IPS-NIHi7 (cell line): ENCODE measurements at regions not wholly inside any gene's neighbourhood (a gene's known extent, or its start where the extent isn't known, plus 50 kb on each side); places are given as distances from the start of the nearest gene placed in this dataset.
A peak's percentile ranks its signal among the peaks of the same experiment; 100 is the strongest.
"Not testable (repeated sequence)": the region's sequence is repeated elsewhere in the genome, so short reads cannot be mapped to it uniquely, and the experiment has no call there.

Experiments
- DNase-seq: peaks from one replicate; pipeline ENCODE4 v3.0.0; 2012; ENCODE audit warnings: mixed read lengths; ENCODE audit errors: extremely low spot score

DNA sequence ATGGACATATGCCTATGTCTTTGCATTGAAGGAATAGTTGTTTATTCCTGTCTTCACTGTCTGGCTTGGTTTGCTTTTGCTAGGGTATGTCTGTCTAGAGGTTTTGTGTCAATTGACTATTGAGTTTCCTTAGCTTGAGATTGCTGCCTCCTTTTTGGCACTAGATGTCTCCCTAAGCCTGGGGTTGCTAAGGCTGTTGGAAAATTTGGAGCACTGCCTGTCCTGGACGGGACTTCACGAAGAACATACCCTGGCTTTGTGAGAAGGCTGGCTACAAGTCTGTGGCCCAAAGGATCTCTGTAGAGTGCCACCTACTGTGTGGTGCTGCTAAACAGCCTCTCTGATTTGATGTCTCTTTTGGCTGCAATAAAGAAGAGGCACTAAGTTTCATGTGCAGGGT lies 183.8 kb upstream of the NUDT10 start:
- DNase-seq: peak; percentile 39

DNA sequence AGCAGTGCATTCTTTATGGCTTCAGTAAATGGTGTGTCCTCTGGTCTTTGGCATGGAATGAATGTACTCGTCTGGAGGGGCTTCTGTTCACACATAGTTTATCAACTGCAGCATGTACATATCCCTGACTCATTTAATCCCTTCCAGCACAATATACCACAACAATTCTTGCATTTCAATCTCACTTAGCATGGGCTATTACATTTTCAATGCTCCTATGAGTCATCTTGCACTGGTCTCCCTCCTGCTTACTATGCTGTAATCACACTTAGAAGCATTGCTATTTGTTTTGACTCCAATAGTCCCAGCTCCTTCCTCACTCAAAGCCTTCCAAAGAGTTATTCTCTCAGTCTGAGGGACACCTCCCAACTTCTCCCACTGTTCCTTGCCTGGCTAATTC lies 180.9 kb upstream of the NUDT10 start:
- DNase-seq: no peak

DNA sequence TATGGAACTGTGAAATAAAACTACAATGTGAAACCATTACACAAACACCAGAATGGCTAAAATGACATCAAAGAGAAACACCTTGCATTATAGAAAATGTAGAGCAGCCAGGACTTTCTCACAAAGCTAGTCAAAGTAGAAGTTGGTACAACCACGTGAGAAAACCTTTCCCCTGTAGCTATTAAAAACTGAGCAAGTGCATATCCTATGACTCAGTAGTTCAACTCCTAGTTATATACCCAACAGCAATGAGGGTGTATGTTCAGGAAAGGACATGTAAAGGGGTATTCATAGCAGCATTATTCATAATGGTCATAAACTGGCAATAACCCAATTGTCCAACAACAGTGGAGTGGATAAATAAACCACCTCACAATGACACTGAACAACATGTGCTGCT lies 177.5 kb upstream of the NUDT10 start:
- DNase-seq: no peak

DNA sequence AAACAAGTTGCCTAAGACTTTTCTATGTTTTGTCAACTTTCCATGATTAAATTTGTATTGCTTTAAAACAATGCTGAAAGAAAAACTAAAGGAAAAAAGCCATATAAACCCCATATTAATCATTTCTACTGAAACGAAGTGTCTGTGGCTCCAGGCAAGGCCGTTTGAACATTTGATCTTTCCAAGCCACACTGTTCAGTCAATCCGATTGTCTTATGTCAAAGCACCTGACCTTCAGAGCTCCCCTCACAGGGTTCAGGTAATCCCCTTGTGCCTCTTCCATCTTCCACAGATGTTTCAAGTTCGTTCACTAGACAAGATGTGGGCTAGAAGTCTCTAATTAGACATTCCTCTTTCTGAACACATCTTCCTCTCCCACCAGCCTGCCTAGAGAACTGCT lies 177.1 kb upstream of the NUDT10 start:
- no peak for DNase-seq

- no peak for DNase-seq
Measured at GRCh38 chrX:51158231-51158630, 174.4 kb upstream of the NUDT10 start.

DNA sequence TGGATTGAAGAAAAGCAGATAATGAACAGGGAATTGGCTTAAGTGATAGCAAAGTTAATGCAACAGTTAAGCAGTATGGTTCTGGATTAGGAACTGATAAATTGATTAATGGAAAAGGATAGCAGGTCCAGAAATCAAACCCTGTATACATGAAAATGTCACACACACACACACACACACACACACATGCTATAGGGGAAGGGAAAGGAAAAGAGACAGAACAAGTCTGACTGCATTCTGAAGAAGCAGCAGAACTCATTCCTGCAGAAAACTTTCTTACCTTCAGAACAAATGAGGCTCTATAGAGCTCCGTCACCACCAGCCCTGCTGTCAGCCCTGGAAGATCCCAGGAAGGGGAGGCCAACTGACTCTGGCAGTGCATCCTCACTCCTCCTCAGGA lies 173.2 kb upstream of the NUDT10 start:
- DNase-seq: not testable (repeated sequence)

GRCh38 chrX:51163730-51164129 lies 168.9 kb upstream of the NUDT10 start:
- no peak for DNase-seq

DNA sequence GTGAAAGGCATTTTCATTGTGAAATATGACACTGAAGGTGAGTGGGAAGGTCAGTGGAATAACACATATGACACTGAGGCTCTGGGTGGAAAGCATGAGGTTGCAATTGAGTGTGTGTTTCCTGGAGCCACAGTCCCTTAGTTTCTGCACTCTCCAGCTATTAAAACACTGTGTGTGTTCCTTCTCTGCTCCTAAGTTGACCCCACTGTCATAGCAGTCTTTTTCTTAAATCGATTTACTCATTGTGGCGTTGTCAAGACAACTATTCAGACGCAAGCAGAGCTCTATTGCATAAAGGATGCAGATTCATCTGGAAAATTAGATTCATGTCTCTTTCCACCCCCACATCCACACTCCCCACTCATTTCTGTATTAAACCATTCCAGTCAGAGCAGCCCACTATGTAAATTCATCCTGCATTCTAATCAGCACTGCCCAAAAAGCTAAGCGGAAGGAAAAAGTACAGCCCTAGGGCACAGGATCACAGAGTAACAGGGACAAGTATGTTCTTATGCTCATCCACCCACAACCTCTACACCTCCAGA lies 154.2 kb upstream of the NUDT10 start:
- DNase-seq: not testable (repeated sequence)

DNA sequence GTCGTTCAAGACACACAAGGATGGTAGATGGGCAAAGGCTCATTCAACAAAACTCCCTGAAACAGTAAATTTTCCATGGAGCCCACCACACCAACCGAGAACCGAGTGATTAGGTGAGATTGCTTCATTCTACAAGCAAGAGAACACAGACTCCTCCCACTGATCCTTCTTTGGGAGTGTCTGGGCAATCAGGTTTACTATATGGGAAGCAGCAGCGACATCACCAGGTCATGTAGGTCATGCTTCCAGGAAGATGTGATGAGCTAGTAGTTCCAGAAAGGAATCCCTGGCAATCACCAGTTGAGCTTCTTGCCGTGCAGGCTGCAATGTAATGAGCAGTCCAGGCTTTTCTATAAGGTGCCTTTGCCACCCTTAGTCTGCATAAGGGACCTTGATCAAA lies 152.8 kb upstream of the NUDT10 start:
- not testable (repeated sequence) for DNase-seq

DNA sequence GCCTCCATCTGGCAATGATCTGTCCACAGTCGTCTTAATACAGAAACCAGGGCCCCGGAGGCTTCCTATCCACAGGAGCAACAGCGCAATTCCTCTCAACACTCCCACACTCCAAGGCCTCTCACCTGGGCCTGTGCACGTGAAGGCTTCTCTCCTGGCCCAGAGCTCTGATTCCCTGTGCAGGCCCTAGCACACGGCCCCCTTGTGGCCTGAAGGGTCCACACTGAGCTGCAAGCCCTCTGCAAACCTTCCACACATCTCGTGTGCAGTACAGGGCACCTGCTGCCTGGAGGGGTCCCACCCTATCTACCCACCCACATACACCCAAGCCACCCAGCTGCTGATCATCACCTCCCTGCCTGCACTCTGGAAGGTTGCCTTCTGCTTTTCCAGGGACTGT lies 150.1 kb upstream of the NUDT10 start:
- peak; percentile 52 for DNase-seq

DNA sequence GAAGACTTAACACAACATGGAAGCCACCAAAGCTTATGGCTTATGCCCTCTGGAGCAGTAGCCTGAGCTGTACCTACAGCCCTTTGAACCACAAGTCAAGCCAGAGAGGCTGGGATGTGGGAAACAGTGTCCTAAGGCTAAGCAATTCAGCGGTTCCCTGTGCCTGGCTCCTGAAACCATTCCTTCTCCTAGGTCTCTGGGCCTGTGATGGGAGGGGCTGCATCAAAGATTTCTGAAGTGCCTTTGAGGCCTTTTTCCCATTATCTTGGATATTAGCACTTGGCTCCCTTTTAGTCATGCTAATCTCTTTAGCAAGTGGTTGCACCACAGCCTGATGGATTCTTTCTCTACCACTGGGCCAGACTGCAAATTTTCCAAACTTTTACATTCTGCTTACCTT lies 140.5 kb upstream of the NUDT10 start:
- no peak for DNase-seq

- peak; percentile 26 for DNase-seq
Measured at GRCh38 chrX:51215266-51215665, 117.4 kb upstream of the NUDT10 start.

DNA sequence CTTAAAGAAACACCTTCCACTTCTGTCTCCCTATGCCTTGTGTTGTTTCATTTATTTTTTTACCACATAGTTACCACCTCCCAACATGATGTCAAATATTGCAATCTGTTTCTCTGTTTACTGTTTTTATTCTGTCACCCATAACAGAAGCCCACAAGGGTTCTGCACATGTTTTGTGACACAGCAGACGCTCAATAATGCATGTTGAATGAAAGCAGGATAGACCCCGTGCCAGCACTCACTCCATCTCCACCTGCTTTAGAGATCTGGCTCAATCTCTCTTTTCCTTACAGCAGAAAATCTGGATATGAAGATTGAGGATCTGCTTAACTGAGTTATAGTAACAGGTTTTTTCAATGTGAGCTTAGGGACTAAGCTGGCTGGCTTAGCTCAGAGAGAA lies 116.8 kb upstream of the NUDT10 start:
- DNase-seq: no peak

- DNase-seq: no peak
Measured at GRCh38 chrX:51242212-51242611, 90.4 kb upstream of the NUDT10 start.

- DNase-seq: no peak
Measured at GRCh38 chrX:51257490-51257889, 75.1 kb upstream of the NUDT10 start.

- not testable (repeated sequence) for DNase-seq
Measured at GRCh38 chrX:51262271-51262670, 70.4 kb upstream of the NUDT10 start.

DNA sequence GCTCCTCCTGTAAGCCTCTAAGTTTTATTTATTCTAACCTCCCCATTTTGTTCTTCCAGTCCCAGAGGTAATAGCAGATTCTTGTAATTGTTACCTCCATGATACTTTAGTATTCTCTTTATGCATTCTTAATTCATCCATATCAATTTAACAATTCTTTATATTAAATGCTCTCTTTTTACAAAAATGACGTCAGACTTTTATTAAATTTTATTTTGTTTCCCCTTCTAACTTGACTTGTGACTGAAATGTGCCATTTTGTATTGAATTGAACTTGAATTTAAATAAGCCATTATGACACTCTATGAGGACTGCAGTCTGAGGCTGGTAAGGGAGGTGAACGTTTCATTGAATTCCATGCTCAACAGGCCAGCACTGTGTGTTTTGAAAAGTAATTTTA lies 60.0 kb upstream of the NUDT10 start:
- DNase-seq: no peak

- DNase-seq: no peak
Measured at GRCh38 chrX:51281758-51282318, 50.8 kb upstream of the NUDT10 start.
